ENCODE measurements at regions not wholly inside any gene's neighbourhood (a gene's known extent, or its start where the extent isn't known, plus 50 kb on each side); places are given as distances from the start of the nearest gene placed in this dataset.

- TF ChIP-seq CTCF (IDR thresholded peaks at IDR 0.05 in 8 of 11, conservative IDR thresholded peaks at IDR 0.05 in 3 of 11): no peak
- no peak for TF ChIP-seq POLR2A (IDR thresholded peaks at IDR 0.05)
- no peak for TF ChIP-seq POLR2AphosphoS5 (IDR thresholded peaks at IDR 0.05)
Measured at GRCh38 chr16:59161679-59162078, 427.6 kb upstream of the GOT2 start.
